HG03159 (cell line): ENCODE measurements at regions not wholly inside any gene's neighbourhood (a gene's known extent, or its start where the extent isn't known, plus 50 kb on each side); places are given as distances from the start of the nearest gene placed in this dataset.
"Not testable (repeated sequence)": the region's sequence is repeated elsewhere in the genome, so short reads cannot be mapped to it uniquely, and the experiment has no call there.

Experiments
- ATAC-seq: cut with Tn5 transposase; IDR thresholded peaks from one replicate; pipeline ENCODE4 v1.9.1; 2021; ENCODE audit warnings: mild to moderate bottlenecking, moderate library complexity; ENCODE audit not compliant: unreplicated experiment

- ATAC-seq = no peak
Observed at GRCh38 chr6:111925296-111925695, 52.0 kb upstream of the FYN start.

GRCh38 chr6:111926731-111927302 is 53.6 kb upstream of the FYN start:
- ATAC-seq = no peak

DNA sequence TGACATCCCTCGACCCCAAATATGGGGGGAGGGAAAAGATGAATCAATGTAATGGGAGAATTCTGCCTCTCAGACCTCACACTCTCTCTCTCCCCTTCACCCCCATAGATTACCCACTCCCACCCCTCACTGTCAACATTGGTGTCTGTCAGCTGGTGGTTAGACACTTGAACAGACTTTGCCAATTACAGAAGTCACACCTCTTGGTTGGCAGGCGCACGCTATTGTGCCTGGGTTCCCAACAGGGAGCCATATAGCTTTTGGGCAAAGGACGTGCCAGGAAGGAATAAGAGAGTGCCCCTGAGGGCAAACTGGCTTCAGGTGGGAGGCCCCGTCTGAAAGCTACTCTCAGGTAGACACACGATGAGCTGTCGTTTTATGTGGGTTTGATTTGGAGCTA is 54.1 kb upstream of the FYN start:
- no peak for ATAC-seq

- ATAC-seq = no peak
Observed at GRCh38 chr6:111928139-111928538, 54.9 kb upstream of the FYN start.

- not testable (repeated sequence) for ATAC-seq
Observed at GRCh38 chr6:111934611-111935010, 61.4 kb upstream of the FYN start.

- ATAC-seq = no peak
Observed at GRCh38 chr6:111936718-111937117, 63.5 kb upstream of the FYN start.

GRCh38 chr6:111938710-111939109 is 65.5 kb upstream of the FYN start:
- ATAC-seq = no peak

DNA sequence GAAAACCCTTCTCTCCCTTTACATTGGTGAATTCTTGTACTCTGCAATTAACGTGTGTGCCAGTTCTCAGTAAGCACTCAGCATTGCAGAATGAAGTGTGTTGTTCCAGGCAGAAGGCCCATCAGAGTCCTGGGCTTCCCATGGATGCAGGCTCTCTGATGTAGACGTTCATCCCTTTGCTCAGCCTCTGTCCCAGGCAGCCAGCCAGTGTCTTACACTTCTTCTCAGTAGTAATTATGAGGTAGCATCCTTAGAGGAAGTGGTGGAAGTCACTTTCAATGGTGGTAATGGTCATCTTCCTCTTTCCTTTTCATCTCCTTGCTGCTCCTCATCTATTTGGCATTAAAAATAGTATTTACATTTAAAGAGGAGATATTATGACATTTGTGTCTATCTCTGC is 66.7 kb upstream of the FYN start:
- no peak for ATAC-seq

DNA sequence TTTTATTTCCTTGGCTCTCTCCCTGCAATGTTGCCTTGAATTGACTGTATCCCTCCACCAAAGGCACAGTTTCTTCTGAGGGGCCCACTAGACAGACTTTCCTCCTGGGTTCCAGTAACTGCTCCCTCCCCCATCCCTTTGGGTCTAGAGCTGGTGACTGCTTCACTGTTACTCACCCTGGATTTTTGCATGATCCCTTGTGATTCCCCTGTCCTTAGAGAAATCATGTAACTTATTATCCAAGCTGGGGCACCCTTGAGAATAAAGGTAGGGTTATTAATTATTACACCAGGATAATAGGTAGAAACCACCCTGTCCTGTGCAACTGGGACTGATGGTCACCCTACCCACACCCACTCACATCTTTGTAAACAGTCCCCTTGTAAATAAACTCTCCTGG is 67.5 kb upstream of the FYN start:
- ATAC-seq = no peak

GRCh38 chr6:111941686-111942330 is 68.6 kb upstream of the FYN start:
- ATAC-seq = no peak

- ATAC-seq = no peak
Observed at GRCh38 chr6:111942561-111942960, 69.3 kb upstream of the FYN start.

- ATAC-seq = no peak
Observed at GRCh38 chr6:111943266-111943665, 70.0 kb upstream of the FYN start.

- no peak for ATAC-seq
Observed at GRCh38 chr6:111943726-111944125, 70.5 kb upstream of the FYN start.

GRCh38 chr6:111944541-111944940 is 71.3 kb upstream of the FYN start:
- ATAC-seq = no peak

- no peak for ATAC-seq
Observed at GRCh38 chr6:111949546-111949945, 76.3 kb upstream of the FYN start.

DNA sequence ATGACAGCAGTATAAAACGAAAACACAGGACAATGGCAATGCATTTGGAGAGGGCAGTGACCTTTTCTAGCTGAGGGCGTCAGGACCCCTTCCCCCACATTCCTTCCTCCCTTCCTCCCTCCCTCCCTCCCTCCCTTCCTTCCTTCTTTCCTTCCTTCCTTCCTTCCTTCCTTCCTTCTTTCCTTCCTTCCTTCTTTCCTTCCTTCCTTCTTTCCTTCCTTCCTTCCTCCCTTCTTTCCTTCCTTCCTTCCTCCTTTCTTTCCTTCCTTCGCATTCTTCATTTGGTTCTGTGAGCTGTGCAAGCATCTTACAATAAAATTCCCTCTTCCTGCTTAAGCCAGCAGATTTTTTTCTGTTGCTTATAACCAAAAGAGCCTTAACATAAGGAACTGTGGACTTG is 76.7 kb upstream of the FYN start:
- not testable (repeated sequence) for ATAC-seq

GRCh38 chr6:111950661-111951496 is 77.6 kb upstream of the FYN start:
- no peak for ATAC-seq

DNA sequence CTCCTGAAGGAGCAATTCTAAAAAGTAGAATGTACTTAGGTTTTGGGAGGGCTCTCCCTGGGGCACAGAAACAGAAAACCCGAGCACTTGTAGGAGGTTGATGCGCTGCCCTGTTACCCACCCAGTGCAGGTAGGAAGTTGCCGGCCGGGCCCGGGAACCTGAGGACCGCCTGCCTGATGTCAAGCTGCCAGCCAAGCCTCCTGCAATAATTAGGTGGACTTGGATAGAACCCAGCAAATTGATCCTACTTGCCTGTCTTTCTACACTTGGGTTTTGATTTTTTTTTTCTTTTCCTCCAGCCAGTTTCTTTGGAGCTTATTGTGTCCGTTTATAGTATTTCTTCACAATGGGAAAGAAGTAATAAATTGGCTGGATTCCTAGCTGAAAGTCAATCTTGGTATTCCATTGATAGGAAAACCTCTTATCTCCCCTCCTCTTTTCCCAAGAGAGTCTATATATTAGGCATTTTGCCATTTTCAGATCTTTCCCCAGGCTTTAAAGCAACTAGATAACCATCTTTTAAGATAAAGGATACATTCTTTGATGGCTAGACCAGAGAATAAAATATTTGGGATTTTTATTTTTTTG is 78.3 kb upstream of the FYN start:
- ATAC-seq = no peak

GRCh38 chr6:111952274-111952673 is 79.0 kb upstream of the FYN start:
- ATAC-seq = no peak

DNA sequence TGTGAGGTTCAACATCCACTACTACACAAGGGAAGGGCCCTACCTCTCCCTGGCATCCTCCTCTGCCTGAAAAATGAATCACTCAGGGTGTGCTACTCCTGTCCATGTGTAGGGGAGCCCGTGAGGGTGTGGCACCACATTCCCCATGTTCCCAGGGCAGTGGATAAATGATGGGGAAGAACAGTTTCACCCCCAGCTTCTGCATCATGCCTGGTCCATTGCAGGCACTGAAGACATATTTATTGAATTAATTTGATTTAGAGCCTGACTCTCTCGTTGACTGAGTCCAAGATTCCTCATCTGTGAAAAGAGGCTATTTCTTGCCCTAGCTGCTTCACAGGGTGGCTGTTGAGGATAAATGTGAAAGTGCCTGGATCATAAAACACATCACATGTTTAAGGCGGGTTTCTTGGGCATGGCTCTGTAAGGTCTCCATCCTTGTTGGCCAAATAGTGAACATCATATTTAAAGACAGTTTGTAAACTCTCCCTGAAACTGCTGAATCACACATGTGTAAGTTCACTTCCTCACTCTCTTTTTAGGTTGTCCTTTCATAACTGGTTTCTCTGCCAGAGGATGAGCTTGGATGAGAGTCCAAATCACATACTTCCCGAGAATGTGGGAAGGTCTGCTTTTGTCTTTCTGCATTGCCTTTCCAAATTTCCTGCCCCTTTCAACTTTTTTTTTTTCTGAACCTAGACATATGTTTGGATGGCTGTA is 79.7 kb upstream of the FYN start:
- ATAC-seq = no peak

DNA sequence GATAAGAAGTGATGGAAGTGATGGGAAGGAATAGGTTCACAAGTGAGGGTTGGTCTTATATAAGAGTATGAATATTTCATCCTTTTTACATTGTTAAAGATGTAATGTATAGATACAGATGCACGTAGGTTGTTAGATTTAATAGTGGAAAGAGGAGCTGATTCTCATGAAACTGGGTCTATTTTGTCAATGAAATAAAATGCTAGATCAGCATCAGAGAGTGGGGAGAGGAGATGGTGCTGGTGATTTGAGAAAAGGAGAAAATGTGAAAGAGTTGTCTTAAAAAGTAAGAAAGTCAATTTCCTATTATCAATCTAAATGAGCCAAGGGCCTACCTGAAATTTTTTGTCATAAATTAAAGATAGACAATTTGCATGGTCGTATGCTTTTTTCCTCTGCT is 82.8 kb upstream of the FYN start:
- ATAC-seq = no peak
